B cell (primary cell): ENCODE measurements at regions not wholly inside any gene's neighbourhood (a gene's known extent, or its start where the extent isn't known, plus 50 kb on each side); places are given as distances from the start of the nearest gene placed in this dataset.

ENCODE experiments used
- ATAC-seq: fragments of 200-7000 bp; cut with Tn5 transposase; one replicate; pipeline ENCODE4 v1.10.0; 2021; ENCODE audit warnings: low read depth, mild to moderate bottlenecking, moderate number of reproducible peaks, moderate library complexity
- CTCF ChIA-PET: fragments of 350-600 bp; sonication (Branson Sonifier 250); formaldehyde crosslinking; loops from one replicate; lab custom pipeline; 2021; ENCODE audit warnings: antibody characterized with exemption, inconsistent platforms; lab: Charles Lee
- POLR2A ChIA-PET: fragments of 350-600 bp; sonication (Branson Sonifier 250); formaldehyde crosslinking; loops from one replicate; lab custom pipeline; 2021; ENCODE audit warnings: antibody characterized with exemption; lab: Charles Lee
- DNase-seq: peaks from one replicate; pipeline ENCODE4 v3.0.0; 2013
- H2AFZ ChIP-seq: 2 replicates; pipeline ENCODE4 v1.6.1; 2012; ENCODE audit warnings: mild to moderate bottlenecking, low read depth, low read length; ENCODE audit not compliant: insufficient read depth, poor library complexity, severe bottlenecking
- H3K27ac ChIP-seq, 2 donors: 1 replicate in 1 of 2; 2 replicates in 1 of 2; pipeline ENCODE4 v1.5.1; 2012 to 2013; ENCODE audit warnings: low read length in 2 of 2, mild to moderate bottlenecking in 2 of 2, moderate library complexity in 1 of 2
- H3K27me3 ChIP-seq, 4 experiments: fragments of 200-600 bp in 1 of 4; sonication (generic) in 1 of 4; replicated peaks in 1 of 4; 1 replicate in 2 of 4; 2 replicates in 2 of 4; pipeline versions ENCODE4 v1.6.1 to v1.7.0; 2013 to 2016; ENCODE audit warnings: low read length in 3 of 4, mild to moderate bottlenecking in 2 of 4, mixed read lengths in 1 of 4, moderate library complexity in 1 of 4; ENCODE audit not compliant: insufficient read depth in 4 of 4, control insufficient read depth in 3 of 4; ENCODE audit errors: control extremely low read depth in 1 of 4
- H3K36me3 ChIP-seq, 2 experiments: replicated peaks in 1 of 2; 1 replicate in 1 of 2; 2 replicates in 1 of 2; pipeline versions ENCODE4 v1.6.1 to v1.7.1; 2013; ENCODE audit warnings: low read length in 1 of 2; ENCODE audit not compliant: insufficient read depth in 2 of 2, control insufficient read depth in 1 of 2; ENCODE audit errors: control extremely low read depth in 1 of 2, extremely low read depth in 1 of 2
- H3K4me1 ChIP-seq, 2 donors: fragments of 200-600 bp in 1 of 2; sonication (generic) in 1 of 2; 1 replicate in 1 of 2; 2 replicates in 1 of 2; pipeline versions ENCODE4 v1.5.1 to v1.6.1; 2013 to 2017; ENCODE audit warnings: low read length in 2 of 2; ENCODE audit not compliant: control insufficient read depth in 2 of 2, insufficient read depth in 2 of 2
- H3K4me2 ChIP-seq: replicated peaks from 2 replicates; pipeline ENCODE3; 2012; ENCODE audit warnings: mild to moderate bottlenecking, low read depth, low read length; ENCODE audit not compliant: poor library complexity, severe bottlenecking
- H3K4me3 ChIP-seq, 5 experiments: fragments of 200-600 bp in 1 of 5; sonication (generic) in 1 of 5; 1 replicate in 3 of 5; 2 replicates in 2 of 5; pipeline versions ENCODE4 v1.5.1 to v1.7.0; 2011 to 2016; ENCODE audit warnings: low read length in 4 of 5, mild to moderate bottlenecking in 4 of 5, low read depth in 2 of 5, control low read depth in 1 of 5, moderate library complexity in 1 of 5; ENCODE audit not compliant: insufficient read depth in 1 of 5; ENCODE audit errors: control extremely low read depth in 1 of 5, extremely low read depth in 1 of 5
- H3K79me2 ChIP-seq: fragments of 200-600 bp; sonication (generic); one replicate; pipeline ENCODE4 v1.6.0; 2016; ENCODE audit warnings: low read length; ENCODE audit not compliant: control insufficient read depth, insufficient read depth
- H3K9ac ChIP-seq: fragments of 200-600 bp; sonication (generic); 2 replicates; pipeline ENCODE4 v1.6.1; 2017; ENCODE audit warnings: mild to moderate bottlenecking, low read length, moderate library complexity
- H3K9me3 ChIP-seq, 3 donors: one replicate each; pipeline versions ENCODE4 v1.6.1 to v1.7.1; 2013; ENCODE audit warnings: low read length in 2 of 3; ENCODE audit not compliant: control insufficient read depth in 2 of 3, insufficient read depth in 1 of 3; ENCODE audit errors: control extremely low read depth in 1 of 3
- H4K20me1 ChIP-seq: 2 replicates; pipeline ENCODE4 v1.6.0; 2012; ENCODE audit warnings: mild to moderate bottlenecking, low read length; ENCODE audit not compliant: insufficient read depth, control insufficient read depth, poor library complexity, severe bottlenecking
- H3K27ac Mint-ChIP-seq: one replicate; pipeline ENCODE4 v1.8.0; 2021; ENCODE audit warnings: mixed read lengths
- H3K27me3 Mint-ChIP-seq: one replicate; pipeline ENCODE4 v1.8.0; 2021; ENCODE audit warnings: mixed read lengths
- H3K4me1 Mint-ChIP-seq: one replicate; pipeline ENCODE4 v1.8.0; 2021; ENCODE audit warnings: mixed read lengths
- H3K4me3 Mint-ChIP-seq: one replicate; pipeline ENCODE4 v1.8.0; 2021; ENCODE audit warnings: mixed read lengths
- H3K9me3 Mint-ChIP-seq: one replicate; pipeline ENCODE4 v1.8.0; 2022; ENCODE audit warnings: mixed read lengths; ENCODE audit not compliant: insufficient read depth
- EZH2 ChIP-seq: IDR thresholded peaks from 2 replicates; pipeline ENCODE4 v1.6.1; 2012; ENCODE audit warnings: borderline replicate concordance, low read depth, mild to moderate bottlenecking, moderate library complexity, low read length; ENCODE audit not compliant: insufficient read depth, poor library complexity, severe bottlenecking
- WGBS: methylation state at CpG from one replicate; pipeline ENCODE4 v1.1.5; 2013; ENCODE audit warnings: missing lambda C conversion rate; ENCODE audit not compliant: insufficient coverage; 5-methylcytosine and 5-hydroxymethylcytosine counted together
- intact Hi-C: fragments of 100-400 bp; cut with micrococcal nuclease; formaldehyde crosslinking; loops from one replicate; pipeline ENCODE4 v1.10.0; 2022
- TF ChIP-seq, protein P1 (sequence below): fragments of 200-600 bp; IDR thresholded peaks from one replicate; pipeline ENCODE4 v1.8.0; 2022; ENCODE audit warnings: antibody characterized with exemption, mild to moderate bottlenecking

GRCh38 chr10:28823501-28824075 lies 146.3 kb downstream of the BAMBI start:
- intact Hi-C loops, result no loop called here
- TF ChIP-seq, protein P1, sequence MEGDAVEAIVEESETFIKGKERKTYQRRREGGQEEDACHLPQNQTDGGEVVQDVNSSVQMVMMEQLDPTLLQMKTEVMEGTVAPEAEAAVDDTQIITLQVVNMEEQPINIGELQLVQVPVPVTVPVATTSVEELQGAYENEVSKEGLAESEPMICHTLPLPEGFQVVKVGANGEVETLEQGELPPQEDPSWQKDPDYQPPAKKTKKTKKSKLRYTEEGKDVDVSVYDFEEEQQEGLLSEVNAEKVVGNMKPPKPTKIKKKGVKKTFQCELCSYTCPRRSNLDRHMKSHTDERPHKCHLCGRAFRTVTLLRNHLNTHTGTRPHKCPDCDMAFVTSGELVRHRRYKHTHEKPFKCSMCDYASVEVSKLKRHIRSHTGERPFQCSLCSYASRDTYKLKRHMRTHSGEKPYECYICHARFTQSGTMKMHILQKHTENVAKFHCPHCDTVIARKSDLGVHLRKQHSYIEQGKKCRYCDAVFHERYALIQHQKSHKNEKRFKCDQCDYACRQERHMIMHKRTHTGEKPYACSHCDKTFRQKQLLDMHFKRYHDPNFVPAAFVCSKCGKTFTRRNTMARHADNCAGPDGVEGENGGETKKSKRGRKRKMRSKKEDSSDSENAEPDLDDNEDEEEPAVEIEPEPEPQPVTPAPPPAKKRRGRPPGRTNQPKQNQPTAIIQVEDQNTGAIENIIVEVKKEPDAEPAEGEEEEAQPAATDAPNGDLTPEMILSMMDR, result no peak
- no peak for TF ChIP-seq EZH2
- no peak overlapping the region for H3K27ac ChIP-seq
- ATAC-seq, result no peak
- ChIA-PET POLR2A (no interaction called here), CTCF (no interaction called here)
- Mint-ChIP-seq H3K27ac (no peak overlapping the region), H3K4me3 (no peak overlapping the region), H3K27me3 (peaks cover 6% of the 10 kb centered on the region), H3K9me3 (no peaks in the 10 kb centered on the region), H3K4me1 (no peaks in the 10 kb centered on the region)
- no peaks in the 10 kb centered on the region for H3K27me3 ChIP-seq
- no peaks in the 10 kb centered on the region for H3K4me1 ChIP-seq
- no peak overlapping the region for H3K4me2 ChIP-seq
- no peaks in the 10 kb centered on the region for H4K20me1 ChIP-seq
- no peaks in the 10 kb centered on the region for H3K36me3 ChIP-seq
- DNase-seq, result no peak
- H3K9ac ChIP-seq, result no peak overlapping the region
- no peaks in the 10 kb centered on the region for H3K79me2 ChIP-seq
- H3K4me3 ChIP-seq, result no peak overlapping the region
- H2AFZ ChIP-seq, result no peak overlapping the region
- no peaks in the 10 kb centered on the region for H3K9me3 ChIP-seq
- no CpG with 5 or more reads among the region's 1 CpG for WGBS

DNA sequence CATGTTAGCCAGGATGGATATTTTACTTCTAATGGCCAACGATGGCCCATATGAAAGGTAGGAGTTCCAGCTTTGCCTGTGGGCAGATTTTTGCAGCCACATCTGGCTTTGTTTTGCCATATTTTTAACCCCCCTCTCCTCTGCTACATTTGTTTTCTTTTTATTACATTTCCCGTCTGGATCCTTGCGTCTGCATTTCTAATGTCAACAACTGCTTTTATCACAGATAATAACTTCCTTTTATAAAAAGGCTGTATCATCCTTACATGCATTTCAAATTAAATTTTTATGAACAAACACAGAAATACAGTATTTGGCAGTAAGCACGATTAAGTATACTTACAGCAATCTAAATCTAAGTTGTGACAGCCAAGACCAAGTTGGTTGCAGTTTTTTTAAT lies 156.0 kb downstream of the BAMBI start:
- WGBS, result 90% methylated on average over 3 of the region's 4 CpGs
- Histone ChIP-seq H4K20me1 (no peaks in the 10 kb centered on the region), H3K4me2 (no peak overlapping the region), H3K9me3 (no peaks in the 10 kb centered on the region), H3K27ac (no peak overlapping the region), H2AFZ (no peak overlapping the region), H3K36me3 (no peaks in the 10 kb centered on the region), H3K4me3 (no peak overlapping the region), H3K79me2 (no peaks in the 10 kb centered on the region), H3K27me3 (no peaks in the 10 kb centered on the region), H3K4me1 (no peaks in the 10 kb centered on the region), H3K9ac (no peak overlapping the region)
- Mint-ChIP-seq H3K9me3 (no peaks in the 10 kb centered on the region), H3K27ac (no peak overlapping the region), H3K27me3 (no peaks in the 10 kb centered on the region), H3K4me3 (no peak overlapping the region), H3K4me1 (no peaks in the 10 kb centered on the region)
- ATAC-seq (no peak), DNase-seq (no peak)
- no peak for TF ChIP-seq EZH2
- TF ChIP-seq, protein P1, result no peak
- POLR2A ChIA-PET, result no interaction called here
- intact Hi-C loops, result no loop called here
- CTCF ChIA-PET, result no interaction called here
